ENCODE measurements at regions not wholly inside any gene's neighbourhood (a gene's known extent, or its start where the extent isn't known, plus 50 kb on each side); places are given as distances from the start of the nearest gene placed in this dataset.

- no peak for TF ChIP-seq POLR2A (IDR thresholded peaks at IDR 0.05)
- no peak for TF ChIP-seq CTCF (IDR thresholded peaks at IDR 0.05)
- no peak for TF ChIP-seq EP300 (IDR thresholded peaks at IDR 0.05)
Measured at GRCh38 chr16:52852978-52853377, 199.7 kb downstream of the CHD9NB start.

Data from tibial nerve (tissue), 4 donors.